HG03575 (cell line): ENCODE measurements at regions not wholly inside any gene's neighbourhood (a gene's known extent, or its start where the extent isn't known, plus 50 kb on each side); places are given as distances from the start of the nearest gene placed in this dataset.
"Not testable (repeated sequence)": the region's sequence is repeated elsewhere in the genome, so short reads cannot be mapped to it uniquely, and the experiment has no call there.

Experiments used
- ATAC-seq: cut with Tn5 transposase; IDR thresholded peaks from one replicate; pipeline ENCODE4 v1.9.1; 2021; ENCODE audit not compliant: unreplicated experiment, insufficient number of reproducible peaks, low FRiP score; ENCODE audit errors: extremely low read depth

GRCh38 chr5:99032234-99033013 lies 103.6 kb upstream of the CHD1 start:
- ATAC-seq: peak; percentile 26

GRCh38 chr5:99030906-99031440 lies 102.2 kb upstream of the CHD1 start:
- no peak for ATAC-seq

- ATAC-seq: no peak
Measured at GRCh38 chr5:99029172-99029571, 100.4 kb upstream of the CHD1 start.

- ATAC-seq: not testable (repeated sequence)
Measured at GRCh38 chr5:99028170-99028569, 99.4 kb upstream of the CHD1 start.

GRCh38 chr5:99025298-99026045 lies 96.7 kb upstream of the CHD1 start:
- no peak for ATAC-seq

- ATAC-seq: no peak
Measured at GRCh38 chr5:99023330-99023729, 94.5 kb upstream of the CHD1 start.

GRCh38 chr5:99022250-99022649 lies 93.4 kb upstream of the CHD1 start:
- ATAC-seq: no peak

- ATAC-seq: no peak
Measured at GRCh38 chr5:99020698-99021048, 91.9 kb upstream of the CHD1 start.

- no peak for ATAC-seq
Measured at GRCh38 chr5:99019812-99020697, 91.2 kb upstream of the CHD1 start.

- ATAC-seq: no peak
Measured at GRCh38 chr5:99019254-99019653, 90.4 kb upstream of the CHD1 start.

- no peak for ATAC-seq
Measured at GRCh38 chr5:99010294-99010693, 81.5 kb upstream of the CHD1 start.

GRCh38 chr5:99008009-99008408 lies 79.2 kb upstream of the CHD1 start:
- ATAC-seq: not testable (repeated sequence)

- no peak for ATAC-seq
Measured at GRCh38 chr5:99005506-99005905, 76.7 kb upstream of the CHD1 start.

GRCh38 chr5:99004960-99005359 lies 76.2 kb upstream of the CHD1 start:
- ATAC-seq: peak; percentile 99

GRCh38 chr5:99000876-99001275 lies 72.1 kb upstream of the CHD1 start:
- no peak for ATAC-seq

GRCh38 chr5:99000221-99000620 lies 71.4 kb upstream of the CHD1 start:
- ATAC-seq: no peak

- no peak for ATAC-seq
Measured at GRCh38 chr5:98999631-99000030, 70.8 kb upstream of the CHD1 start.

- ATAC-seq: no peak
Measured at GRCh38 chr5:98997000-98997399, 68.2 kb upstream of the CHD1 start.

- no peak for ATAC-seq
Measured at GRCh38 chr5:98994611-98995010, 65.8 kb upstream of the CHD1 start.
